ENCODE measurements at regions not wholly inside any gene's neighbourhood (a gene's known extent, or its start where the extent isn't known, plus 50 kb on each side); places are given as distances from the start of the nearest gene placed in this dataset.

- no peak for TF ChIP-seq CTCF (IDR thresholded peaks at IDR 0.05; ENCODE audit: insufficient read depth in 1 of 2, low read depth in 1 of 2, low read length in 1 of 2, severe bottlenecking in 1 of 2, unreplicated experiment in 1 of 2)
- Histone ChIP-seq H3K4me3 (ENCODE audit: low read depth, low read length) (no peak overlapping the region), H3K4me1 (peaks cover 81% of the 10 kb centered on the region), H3K36me3 (ENCODE audit: control insufficient read depth, insufficient read depth, low read length) (no peaks in the 10 kb centered on the region), H3K27me3 (replicated peaks; ENCODE audit: control insufficient read depth, insufficient read depth, low read length) (no peaks in the 10 kb centered on the region), H3K9me3 (no peaks in the 10 kb centered on the region)
- Mint-ChIP-seq H3K4me1 (ENCODE audit: low read depth, unreplicated experiment) (peaks cover 56% of the 10 kb centered on the region), H3K9me3 (ENCODE audit: unreplicated experiment) (no peaks in the 10 kb centered on the region), H3K27me3 (ENCODE audit: insufficient read depth, unreplicated experiment) (no peaks in the 10 kb centered on the region), H3K4me3 (ENCODE audit: unreplicated experiment) (peak overlapping the region; percentile 78), H3K27ac (ENCODE audit: unreplicated experiment) (peak overlapping the region; percentile 91), H3K36me3 (ENCODE audit: insufficient read depth, unreplicated experiment) (peaks cover 38% of the 10 kb centered on the region)
- DNase-seq: no peak
- intact Hi-C loops (cut with micrococcal nuclease; ENCODE audit: unreplicated experiment): no loop called here
- no TSS peak for BruUV-seq (replicated peaks)
- ChIA-PET CTCF (interaction anchor here (1.4 kb wide), 1 partner anchor 55 kb away, joined by 4 read pairs; no protein-coding TSS in a partner anchor), POLR2A (interaction anchor here (1.4 kb wide), 1 partner anchor 32 kb away, joined by 4 read pairs; no protein-coding TSS in a partner anchor)
Observed at GRCh38 chr1:209430821-209431259, 152.7 kb upstream of the CAMK1G start.

- Histone ChIP-seq H3K9me3 (no peaks in the 10 kb centered on the region), H3K27me3 (replicated peaks; ENCODE audit: control insufficient read depth, insufficient read depth, low read length) (no peaks in the 10 kb centered on the region), H3K4me3 (ENCODE audit: low read depth, low read length) (no peak overlapping the region), H3K4me1 (peaks cover 81% of the 10 kb centered on the region), H3K36me3 (ENCODE audit: control insufficient read depth, insufficient read depth, low read length) (no peaks in the 10 kb centered on the region)
- intact Hi-C loops (cut with micrococcal nuclease; ENCODE audit: unreplicated experiment): no loop called here
- Mint-ChIP-seq H3K27ac (ENCODE audit: unreplicated experiment) (peak overlapping the region; percentile 85), H3K36me3 (ENCODE audit: insufficient read depth, unreplicated experiment) (peaks cover 38% of the 10 kb centered on the region), H3K27me3 (ENCODE audit: insufficient read depth, unreplicated experiment) (no peaks in the 10 kb centered on the region), H3K9me3 (ENCODE audit: unreplicated experiment) (no peaks in the 10 kb centered on the region), H3K4me1 (ENCODE audit: low read depth, unreplicated experiment) (peaks cover 56% of the 10 kb centered on the region), H3K4me3 (ENCODE audit: unreplicated experiment) (peak overlapping the region; percentile 78)
- ChIA-PET CTCF (no interaction called here), POLR2A (interaction anchor here (1.4 kb wide), 1 partner anchor 33 kb away, joined by 4 read pairs; no protein-coding TSS in a partner anchor)
- no peak for DNase-seq
- BruUV-seq (replicated peaks): no TSS peak
- TF ChIP-seq CTCF (IDR thresholded peaks at IDR 0.05; ENCODE audit: insufficient read depth in 1 of 2, low read depth in 1 of 2, low read length in 1 of 2, severe bottlenecking in 1 of 2, unreplicated experiment in 1 of 2): no peak
Observed at GRCh38 chr1:209431402-209431801, 152.1 kb upstream of the CAMK1G start.

GRCh38 chr1:209431813-209432442 is 151.6 kb upstream of the CAMK1G start:
- CTCF ChIA-PET: no interaction called here
- Histone ChIP-seq H3K4me3 (ENCODE audit: low read depth, low read length) (no peak overlapping the region), H3K4me1 (peaks cover 81% of the 10 kb centered on the region), H3K27me3 (replicated peaks; ENCODE audit: control insufficient read depth, insufficient read depth, low read length) (no peaks in the 10 kb centered on the region), H3K36me3 (ENCODE audit: control insufficient read depth, insufficient read depth, low read length) (no peaks in the 10 kb centered on the region), H3K9me3 (no peaks in the 10 kb centered on the region)
- intact Hi-C loops (cut with micrococcal nuclease; ENCODE audit: unreplicated experiment): no loop called here
- Mint-ChIP-seq H3K27ac (ENCODE audit: unreplicated experiment) (peak overlapping the region; percentile 85), H3K36me3 (ENCODE audit: insufficient read depth, unreplicated experiment) (peaks cover 38% of the 10 kb centered on the region), H3K9me3 (ENCODE audit: unreplicated experiment) (no peaks in the 10 kb centered on the region), H3K4me1 (ENCODE audit: low read depth, unreplicated experiment) (peaks cover 56% of the 10 kb centered on the region), H3K27me3 (ENCODE audit: insufficient read depth, unreplicated experiment) (no peaks in the 10 kb centered on the region), H3K4me3 (ENCODE audit: unreplicated experiment) (peak overlapping the region; percentile 78)
- no peak for DNase-seq
- no peak for TF ChIP-seq CTCF (IDR thresholded peaks at IDR 0.05; ENCODE audit: insufficient read depth in 1 of 2, low read depth in 1 of 2, low read length in 1 of 2, severe bottlenecking in 1 of 2, unreplicated experiment in 1 of 2)
- no TSS peak for BruUV-seq (replicated peaks)
- POLR2A ChIA-PET: interaction anchor here (1.4 kb wide), 1 partner anchor 33 kb away, joined by 4 read pairs; no protein-coding TSS in a partner anchor

Data from Caco-2 (cell line).